ENCODE measurements at regions not wholly inside any gene's neighbourhood (a gene's known extent, or its start where the extent isn't known, plus 50 kb on each side); places are given as distances from the start of the nearest gene placed in this dataset.

GRCh38 chr10:124283949-124284250 is 134.8 kb downstream of the OAT start:
- Histone ChIP-seq H3K4me2 (ENCODE audit: low read length) (no peak overlapping the region), H3K27ac (ENCODE audit: low read length) (no peak overlapping the region), H2AFZ (ENCODE audit: low read length) (no peak overlapping the region), H3K79me2 (ENCODE audit: low read length) (no peaks in the 10 kb centered on the region), H3K27me3 (ENCODE audit: low read length) (no peaks in the 10 kb centered on the region), H3K9me3 (ENCODE audit: low read length) (no peaks in the 10 kb centered on the region), H4K20me1 (ENCODE audit: low read length) (no peaks in the 10 kb centered on the region), H3K4me1 (ENCODE audit: insufficient read depth, low read length) (no peaks in the 10 kb centered on the region), H3K9ac (ENCODE audit: low read length) (no peak overlapping the region), H3K36me3 (ENCODE audit: low read depth, low read length) (no peaks in the 10 kb centered on the region), H3K4me3 (ENCODE audit: low read length) (no peak overlapping the region), H3F3A (ENCODE audit: low read length, unreplicated experiment) (no peaks in the 10 kb centered on the region), H3K9me2 (replicated peaks; ENCODE audit: low read length) (no peaks in the 10 kb centered on the region)
- DNase-seq = no peak
- no TSS peak for BruUV-seq (replicated peaks)
- CTCF ChIA-PET = no interaction called here
- POLR2A ChIA-PET (ENCODE audit: unreplicated experiment) = no interaction called here
- intact Hi-C loops (cut with micrococcal nuclease) = no loop called here
- no peak for TF ChIP-seq EZH2phosphoT487 (IDR thresholded peaks at IDR 0.05; ENCODE audit: borderline replicate concordance, low read length)
- TF ChIP-seq, protein P1, sequence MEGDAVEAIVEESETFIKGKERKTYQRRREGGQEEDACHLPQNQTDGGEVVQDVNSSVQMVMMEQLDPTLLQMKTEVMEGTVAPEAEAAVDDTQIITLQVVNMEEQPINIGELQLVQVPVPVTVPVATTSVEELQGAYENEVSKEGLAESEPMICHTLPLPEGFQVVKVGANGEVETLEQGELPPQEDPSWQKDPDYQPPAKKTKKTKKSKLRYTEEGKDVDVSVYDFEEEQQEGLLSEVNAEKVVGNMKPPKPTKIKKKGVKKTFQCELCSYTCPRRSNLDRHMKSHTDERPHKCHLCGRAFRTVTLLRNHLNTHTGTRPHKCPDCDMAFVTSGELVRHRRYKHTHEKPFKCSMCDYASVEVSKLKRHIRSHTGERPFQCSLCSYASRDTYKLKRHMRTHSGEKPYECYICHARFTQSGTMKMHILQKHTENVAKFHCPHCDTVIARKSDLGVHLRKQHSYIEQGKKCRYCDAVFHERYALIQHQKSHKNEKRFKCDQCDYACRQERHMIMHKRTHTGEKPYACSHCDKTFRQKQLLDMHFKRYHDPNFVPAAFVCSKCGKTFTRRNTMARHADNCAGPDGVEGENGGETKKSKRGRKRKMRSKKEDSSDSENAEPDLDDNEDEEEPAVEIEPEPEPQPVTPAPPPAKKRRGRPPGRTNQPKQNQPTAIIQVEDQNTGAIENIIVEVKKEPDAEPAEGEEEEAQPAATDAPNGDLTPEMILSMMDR (conservative IDR thresholded peaks at IDR 0.05; ENCODE audit: low read depth, low read length) = no peak
- no peak for TF ChIP-seq EZH2 (IDR thresholded peaks at IDR 0.05; ENCODE audit: low read length, unreplicated experiment)
- ATAC-seq = no peak

DNA sequence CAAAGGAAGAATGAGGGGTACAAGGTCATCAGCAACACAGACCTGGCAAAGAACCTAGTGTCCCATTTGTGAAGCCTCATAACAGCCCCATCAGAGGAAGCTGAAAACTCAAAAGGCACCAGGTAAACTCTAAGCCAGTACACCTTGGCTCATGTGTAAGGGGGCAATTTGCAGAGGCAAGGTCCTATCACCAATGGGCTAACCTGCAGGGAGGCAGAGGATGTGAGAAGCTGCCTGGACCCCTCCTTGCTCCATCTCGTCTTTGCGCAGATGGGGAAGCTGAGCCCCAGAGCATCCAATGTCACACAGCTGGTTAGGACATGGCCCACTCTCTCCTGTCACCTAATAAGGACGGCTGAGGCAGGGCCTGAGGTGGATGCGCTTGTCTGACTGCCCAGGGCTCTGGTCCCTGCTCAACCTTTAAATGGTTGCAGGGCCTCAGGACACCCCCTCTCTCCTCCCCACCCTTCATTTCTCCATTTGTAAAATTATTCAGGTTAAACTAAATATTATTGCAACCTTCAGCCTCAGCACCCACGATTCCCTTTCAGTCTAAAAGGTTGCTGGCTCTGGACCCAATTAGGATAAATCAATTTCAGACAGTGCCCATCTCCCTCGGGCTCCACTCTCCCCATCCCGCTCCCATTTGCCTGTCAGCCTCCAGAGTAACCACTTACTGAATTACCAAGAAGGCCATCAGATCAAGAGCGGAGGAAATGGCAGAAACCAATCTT is 135.3 kb downstream of the OAT start:
- intact Hi-C loops (cut with micrococcal nuclease) = no loop called here
- no TSS peak for BruUV-seq (replicated peaks)
- POLR2A ChIA-PET (ENCODE audit: unreplicated experiment) = no interaction called here
- ATAC-seq (no peak), DNase-seq (no peak)
- H3K27me3 ChIP-seq (ENCODE audit: low read length) = no peaks in the 10 kb centered on the region
- no peaks in the 10 kb centered on the region for H3K79me2 ChIP-seq (ENCODE audit: low read length)
- no peaks in the 10 kb centered on the region for H3F3A ChIP-seq (ENCODE audit: low read length, unreplicated experiment)
- no peaks in the 10 kb centered on the region for H3K36me3 ChIP-seq (ENCODE audit: low read depth, low read length)
- H3K9ac ChIP-seq (ENCODE audit: low read length) = no peak overlapping the region
- H3K4me1 ChIP-seq (ENCODE audit: insufficient read depth, low read length) = no peaks in the 10 kb centered on the region
- no peak overlapping the region for H3K27ac ChIP-seq (ENCODE audit: low read length)
- no peaks in the 10 kb centered on the region for H3K9me3 ChIP-seq (ENCODE audit: low read length)
- no peak overlapping the region for H3K4me3 ChIP-seq (ENCODE audit: low read length)
- no peaks in the 10 kb centered on the region for H4K20me1 ChIP-seq (ENCODE audit: low read length)
- CTCF ChIA-PET = no interaction called here
- H3K9me2 ChIP-seq (replicated peaks; ENCODE audit: low read length) = no peaks in the 10 kb centered on the region
- TF ChIP-seq, protein P1 (conservative IDR thresholded peaks at IDR 0.05; ENCODE audit: low read depth, low read length) = no peak
- TF ChIP-seq EZH2 (IDR thresholded peaks at IDR 0.05; ENCODE audit: low read length, unreplicated experiment) = no peak
- no peak for TF ChIP-seq EZH2phosphoT487 (IDR thresholded peaks at IDR 0.05; ENCODE audit: borderline replicate concordance, low read length)
- H3K4me2 ChIP-seq (ENCODE audit: low read length) = no peak overlapping the region
- no peak overlapping the region for H2AFZ ChIP-seq (ENCODE audit: low read length)

GRCh38 chr10:124282326-124282725 is 136.4 kb downstream of the OAT start:
- Histone ChIP-seq H3K79me2 (ENCODE audit: low read length) (no peaks in the 10 kb centered on the region), H3K4me2 (ENCODE audit: low read length) (no peak overlapping the region), H2AFZ (ENCODE audit: low read length) (no peak overlapping the region), H3K36me3 (ENCODE audit: low read depth, low read length) (no peaks in the 10 kb centered on the region), H3K9me3 (ENCODE audit: low read length) (no peaks in the 10 kb centered on the region), H3K4me1 (ENCODE audit: insufficient read depth, low read length) (no peaks in the 10 kb centered on the region), H3K27ac (ENCODE audit: low read length) (no peak overlapping the region), H3K9ac (ENCODE audit: low read length) (no peak overlapping the region), H3K4me3 (ENCODE audit: low read length) (no peak overlapping the region), H3K9me2 (replicated peaks; ENCODE audit: low read length) (no peaks in the 10 kb centered on the region), H3K27me3 (ENCODE audit: low read length) (no peaks in the 10 kb centered on the region), H3F3A (ENCODE audit: low read length, unreplicated experiment) (no peaks in the 10 kb centered on the region), H4K20me1 (ENCODE audit: low read length) (no peaks in the 10 kb centered on the region)
- BruUV-seq (replicated peaks) = no TSS peak
- ATAC-seq (no peak), DNase-seq (no peak)
- ChIA-PET CTCF (no interaction called here), POLR2A (ENCODE audit: unreplicated experiment) (no interaction called here)
- TF ChIP-seq, protein P1 (conservative IDR thresholded peaks at IDR 0.05; ENCODE audit: low read depth, low read length) = no peak
- TF ChIP-seq EZH2phosphoT487 (IDR thresholded peaks at IDR 0.05; ENCODE audit: borderline replicate concordance, low read length) (no peak), EZH2 (IDR thresholded peaks at IDR 0.05; ENCODE audit: low read length, unreplicated experiment) (no peak)
- intact Hi-C loops (cut with micrococcal nuclease) = no loop called here
